ENCODE measurements at regions not wholly inside any gene's neighbourhood (a gene's known extent, or its start where the extent isn't known, plus 50 kb on each side); places are given as distances from the start of the nearest gene placed in this dataset.

DNA sequence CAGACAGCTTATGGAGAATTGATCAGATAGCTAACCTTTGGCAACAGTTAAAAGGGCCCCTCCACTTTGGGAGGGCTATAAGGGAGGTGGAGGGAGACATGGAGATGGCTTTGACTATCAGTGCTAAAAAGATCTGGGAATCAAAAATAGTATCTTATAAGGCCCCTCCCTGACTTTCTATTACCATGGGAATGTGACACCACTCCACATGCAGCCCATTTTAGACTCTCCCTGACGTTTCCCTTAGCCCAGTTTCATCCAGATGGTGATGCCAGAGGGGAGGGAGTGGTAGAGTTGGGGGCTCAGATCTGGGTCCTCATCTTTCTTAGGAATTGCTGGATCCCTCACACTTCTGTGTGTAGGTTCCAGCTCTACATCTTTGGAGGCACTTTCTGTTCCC is 200.0 kb upstream of the DTNBP1 start:
- TF ChIP-seq, protein P1, sequence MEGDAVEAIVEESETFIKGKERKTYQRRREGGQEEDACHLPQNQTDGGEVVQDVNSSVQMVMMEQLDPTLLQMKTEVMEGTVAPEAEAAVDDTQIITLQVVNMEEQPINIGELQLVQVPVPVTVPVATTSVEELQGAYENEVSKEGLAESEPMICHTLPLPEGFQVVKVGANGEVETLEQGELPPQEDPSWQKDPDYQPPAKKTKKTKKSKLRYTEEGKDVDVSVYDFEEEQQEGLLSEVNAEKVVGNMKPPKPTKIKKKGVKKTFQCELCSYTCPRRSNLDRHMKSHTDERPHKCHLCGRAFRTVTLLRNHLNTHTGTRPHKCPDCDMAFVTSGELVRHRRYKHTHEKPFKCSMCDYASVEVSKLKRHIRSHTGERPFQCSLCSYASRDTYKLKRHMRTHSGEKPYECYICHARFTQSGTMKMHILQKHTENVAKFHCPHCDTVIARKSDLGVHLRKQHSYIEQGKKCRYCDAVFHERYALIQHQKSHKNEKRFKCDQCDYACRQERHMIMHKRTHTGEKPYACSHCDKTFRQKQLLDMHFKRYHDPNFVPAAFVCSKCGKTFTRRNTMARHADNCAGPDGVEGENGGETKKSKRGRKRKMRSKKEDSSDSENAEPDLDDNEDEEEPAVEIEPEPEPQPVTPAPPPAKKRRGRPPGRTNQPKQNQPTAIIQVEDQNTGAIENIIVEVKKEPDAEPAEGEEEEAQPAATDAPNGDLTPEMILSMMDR (conservative IDR thresholded peaks at IDR 0.05; ENCODE audit: low read length) = no peak
- no peak for TF ChIP-seq EZH2phosphoT487 (IDR thresholded peaks at IDR 0.05; ENCODE audit: borderline replicate concordance, low read depth, low read length)

Data from OCI-LY7 (cell line).